Right lobe of liver (tissue), 4 donors: ENCODE measurements at regions not wholly inside any gene's neighbourhood (a gene's known extent, or its start where the extent isn't known, plus 50 kb on each side); places are given as distances from the start of the nearest gene placed in this dataset.

Experiments used
- CTCF ChIP-seq, 4 donors: fragments of 200-600 bp in 3 of 4; fragments of 450-650 bp in 1 of 4; IDR thresholded peaks; one replicate each; pipeline versions ENCODE4 v1.5.1 to v1.8.0; 2016 to 2022; ENCODE audit warnings: antibody characterized with exemption in 4 of 4, mild to moderate bottlenecking in 2 of 4
- POLR2A ChIP-seq: fragments of 450-650 bp; IDR thresholded peaks from one replicate; pipeline ENCODE4 v1.6.1; 2017; ENCODE audit warnings: antibody characterized with exemption, mild to moderate bottlenecking
- donor health status: DM: no; HTN: no; CAD: no.
- donor health status: DM: no; HTN: no; CAD: no.
- donor health status: DM: no; HTN: yes; CAD: no.

- TF ChIP-seq CTCF (IDR thresholded peaks at IDR 0.05) (no peak), POLR2A (no peak)
These were observed 241.1 kb upstream of the FBXO33 start for GRCh38 chr14:39673270-39673711.
